ENCODE measurements at regions not wholly inside any gene's neighbourhood (a gene's known extent, or its start where the extent isn't known, plus 50 kb on each side); places are given as distances from the start of the nearest gene placed in this dataset.

GRCh38 chr4:106766519-106766918, 269.6 kb downstream of the DKK2 start:
- no peaks in the 10 kb centered on the region for H3K36me3 ChIP-seq (ENCODE audit: insufficient read depth)
- Mint-ChIP-seq H3K9me3 (no peaks in the 10 kb centered on the region), H3K4me1 (no peaks in the 10 kb centered on the region), H3K36me3 (ENCODE audit: low read depth) (no peaks in the 10 kb centered on the region), H3K4me3 (no peak overlapping the region), H3K27me3 (ENCODE audit: insufficient read depth, low read depth, poor library complexity) (no peaks in the 10 kb centered on the region), H3K27ac (no peak overlapping the region)
- no peaks in the 10 kb centered on the region for H4K20me1 ChIP-seq (replicated peaks; ENCODE audit: insufficient read depth)
- DNase-seq (ENCODE audit: low spot score) (no peak), ATAC-seq (no peak)
- H3K9me2 ChIP-seq (ENCODE audit: insufficient read depth): peaks cover 6% of the 10 kb centered on the region; the same call in 1 of the 2 replicates
- no peaks in the 10 kb centered on the region for H3K4me1 ChIP-seq (ENCODE audit: insufficient read depth)
- TF ChIP-seq, protein P1, sequence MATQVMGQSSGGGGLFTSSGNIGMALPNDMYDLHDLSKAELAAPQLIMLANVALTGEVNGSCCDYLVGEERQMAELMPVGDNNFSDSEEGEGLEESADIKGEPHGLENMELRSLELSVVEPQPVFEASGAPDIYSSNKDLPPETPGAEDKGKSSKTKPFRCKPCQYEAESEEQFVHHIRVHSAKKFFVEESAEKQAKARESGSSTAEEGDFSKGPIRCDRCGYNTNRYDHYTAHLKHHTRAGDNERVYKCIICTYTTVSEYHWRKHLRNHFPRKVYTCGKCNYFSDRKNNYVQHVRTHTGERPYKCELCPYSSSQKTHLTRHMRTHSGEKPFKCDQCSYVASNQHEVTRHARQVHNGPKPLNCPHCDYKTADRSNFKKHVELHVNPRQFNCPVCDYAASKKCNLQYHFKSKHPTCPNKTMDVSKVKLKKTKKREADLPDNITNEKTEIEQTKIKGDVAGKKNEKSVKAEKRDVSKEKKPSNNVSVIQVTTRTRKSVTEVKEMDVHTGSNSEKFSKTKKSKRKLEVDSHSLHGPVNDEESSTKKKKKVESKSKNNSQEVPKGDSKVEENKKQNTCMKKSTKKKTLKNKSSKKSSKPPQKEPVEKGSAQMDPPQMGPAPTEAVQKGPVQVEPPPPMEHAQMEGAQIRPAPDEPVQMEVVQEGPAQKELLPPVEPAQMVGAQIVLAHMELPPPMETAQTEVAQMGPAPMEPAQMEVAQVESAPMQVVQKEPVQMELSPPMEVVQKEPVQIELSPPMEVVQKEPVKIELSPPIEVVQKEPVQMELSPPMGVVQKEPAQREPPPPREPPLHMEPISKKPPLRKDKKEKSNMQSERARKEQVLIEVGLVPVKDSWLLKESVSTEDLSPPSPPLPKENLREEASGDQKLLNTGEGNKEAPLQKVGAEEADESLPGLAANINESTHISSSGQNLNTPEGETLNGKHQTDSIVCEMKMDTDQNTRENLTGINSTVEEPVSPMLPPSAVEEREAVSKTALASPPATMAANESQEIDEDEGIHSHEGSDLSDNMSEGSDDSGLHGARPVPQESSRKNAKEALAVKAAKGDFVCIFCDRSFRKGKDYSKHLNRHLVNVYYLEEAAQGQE (IDR thresholded peaks at IDR 0.05; ENCODE audit: unreplicated experiment): no peak
- TF ChIP-seq CREB1 (CRISPR knock-in tag; IDR thresholded peaks at IDR 0.05; ENCODE audit: low read depth) (no peak), JUNB (IDR thresholded peaks at IDR 0.05; ENCODE audit: unreplicated experiment) (no peak), EZH2phosphoT487 (IDR thresholded peaks at IDR 0.05; ENCODE audit: unreplicated experiment) (no peak), ETS1 (IDR thresholded peaks at IDR 0.05) (no peak), CTCF (conservative IDR thresholded peaks at IDR 0.05; ENCODE audit: low read depth in 2 of 2) (no peak), NANOG (IDR thresholded peaks at IDR 0.05; ENCODE audit: borderline replicate concordance) (no peak), STAT1 (IDR thresholded peaks at IDR 0.05; ENCODE audit: unreplicated experiment) (no peak), EZH2 (IDR thresholded peaks at IDR 0.05; ENCODE audit: low read depth, unreplicated experiment) (no peak), POLR2AphosphoS5 (IDR thresholded peaks at IDR 0.05; ENCODE audit: low read depth) (no peak)
- TF ChIP-seq, protein P2, sequence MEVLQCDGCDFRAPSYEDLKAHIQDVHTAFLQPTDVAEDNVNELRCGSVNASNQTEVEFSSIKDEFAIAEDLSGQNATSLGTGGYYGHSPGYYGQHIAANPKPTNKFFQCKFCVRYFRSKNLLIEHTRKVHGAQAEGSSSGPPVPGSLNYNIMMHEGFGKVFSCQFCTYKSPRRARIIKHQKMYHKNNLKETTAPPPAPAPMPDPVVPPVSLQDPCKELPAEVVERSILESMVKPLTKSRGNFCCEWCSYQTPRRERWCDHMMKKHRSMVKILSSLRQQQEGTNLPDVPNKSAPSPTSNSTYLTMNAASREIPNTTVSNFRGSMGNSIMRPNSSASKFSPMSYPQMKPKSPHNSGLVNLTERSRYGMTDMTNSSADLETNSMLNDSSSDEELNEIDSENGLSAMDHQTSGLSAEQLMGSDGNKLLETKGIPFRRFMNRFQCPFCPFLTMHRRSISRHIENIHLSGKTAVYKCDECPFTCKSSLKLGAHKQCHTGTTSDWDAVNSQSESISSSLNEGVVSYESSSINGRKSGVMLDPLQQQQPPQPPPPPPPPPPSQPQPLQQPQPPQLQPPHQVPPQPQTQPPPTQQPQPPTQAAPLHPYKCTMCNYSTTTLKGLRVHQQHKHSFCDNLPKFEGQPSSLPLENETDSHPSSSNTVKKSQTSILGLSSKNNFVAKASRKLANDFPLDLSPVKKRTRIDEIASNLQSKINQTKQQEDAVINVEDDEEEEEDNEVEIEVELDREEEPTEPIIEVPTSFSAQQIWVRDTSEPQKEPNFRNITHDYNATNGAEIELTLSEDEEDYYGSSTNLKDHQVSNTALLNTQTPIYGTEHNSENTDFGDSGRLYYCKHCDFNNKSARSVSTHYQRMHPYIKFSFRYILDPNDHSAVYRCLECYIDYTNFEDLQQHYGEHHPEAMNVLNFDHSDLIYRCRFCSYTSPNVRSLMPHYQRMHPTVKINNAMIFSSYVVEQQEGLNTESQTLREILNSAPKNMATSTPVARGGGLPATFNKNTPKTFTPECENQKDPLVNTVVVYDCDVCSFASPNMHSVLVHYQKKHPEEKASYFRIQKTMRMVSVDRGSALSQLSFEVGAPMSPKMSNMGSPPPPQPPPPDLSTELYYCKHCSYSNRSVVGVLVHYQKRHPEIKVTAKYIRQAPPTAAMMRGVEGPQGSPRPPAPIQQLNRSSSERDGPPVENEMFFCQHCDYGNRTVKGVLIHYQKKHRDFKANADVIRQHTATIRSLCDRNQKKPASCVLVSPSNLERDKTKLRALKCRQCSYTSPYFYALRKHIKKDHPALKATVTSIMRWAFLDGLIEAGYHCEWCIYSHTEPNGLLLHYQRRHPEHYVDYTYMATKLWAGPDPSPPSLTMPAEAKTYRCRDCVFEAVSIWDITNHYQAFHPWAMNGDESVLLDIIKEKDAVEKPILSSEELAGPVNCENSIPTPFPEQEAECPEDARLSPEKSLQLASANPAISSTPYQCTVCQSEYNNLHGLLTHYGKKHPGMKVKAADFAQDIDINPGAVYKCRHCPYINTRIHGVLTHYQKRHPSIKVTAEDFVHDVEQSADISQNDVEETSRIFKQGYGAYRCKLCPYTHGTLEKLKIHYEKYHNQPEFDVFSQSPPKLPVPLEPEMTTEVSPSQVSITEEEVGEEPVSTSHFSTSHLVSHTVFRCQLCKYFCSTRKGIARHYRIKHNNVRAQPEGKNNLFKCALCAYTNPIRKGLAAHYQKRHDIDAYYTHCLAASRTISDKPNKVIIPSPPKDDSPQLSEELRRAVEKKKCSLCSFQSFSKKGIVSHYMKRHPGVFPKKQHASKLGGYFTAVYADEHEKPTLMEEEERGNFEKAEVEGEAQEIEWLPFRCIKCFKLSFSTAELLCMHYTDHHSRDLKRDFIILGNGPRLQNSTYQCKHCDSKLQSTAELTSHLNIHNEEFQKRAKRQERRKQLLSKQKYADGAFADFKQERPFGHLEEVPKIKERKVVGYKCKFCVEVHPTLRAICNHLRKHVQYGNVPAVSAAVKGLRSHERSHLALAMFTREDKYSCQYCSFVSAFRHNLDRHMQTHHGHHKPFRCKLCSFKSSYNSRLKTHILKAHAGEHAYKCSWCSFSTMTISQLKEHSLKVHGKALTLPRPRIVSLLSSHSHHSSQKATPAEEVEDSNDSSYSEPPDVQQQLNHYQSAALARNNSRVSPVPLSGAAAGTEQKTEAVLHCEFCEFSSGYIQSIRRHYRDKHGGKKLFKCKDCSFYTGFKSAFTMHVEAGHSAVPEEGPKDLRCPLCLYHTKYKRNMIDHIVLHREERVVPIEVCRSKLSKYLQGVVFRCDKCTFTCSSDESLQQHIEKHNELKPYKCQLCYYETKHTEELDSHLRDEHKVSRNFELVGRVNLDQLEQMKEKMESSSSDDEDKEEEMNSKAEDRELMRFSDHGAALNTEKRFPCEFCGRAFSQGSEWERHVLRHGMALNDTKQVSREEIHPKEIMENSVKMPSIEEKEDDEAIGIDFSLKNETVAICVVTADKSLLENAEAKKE (CRISPR knock-in tag; IDR thresholded peaks at IDR 0.05): no peak
- H3K79me2 ChIP-seq (replicated peaks; ENCODE audit: insufficient read depth): no peaks in the 10 kb centered on the region
- no peak overlapping the region for H3K4me2 ChIP-seq
- no peaks in the 10 kb centered on the region for H3K27me3 ChIP-seq (ENCODE audit: insufficient read depth)
- no peak overlapping the region for H3K27ac ChIP-seq (ENCODE audit: low read depth)
- H2AFZ ChIP-seq: no peak overlapping the region
- no peaks in the 10 kb centered on the region for H3F3A ChIP-seq (replicated peaks; ENCODE audit: low read depth)
- H3K4me3 ChIP-seq: no peak overlapping the region

Data from GM23338 (cell line).